SK-N-MC (cell line): ENCODE measurements at regions not wholly inside any gene's neighbourhood (a gene's known extent, or its start where the extent isn't known, plus 50 kb on each side); places are given as distances from the start of the nearest gene placed in this dataset.

ENCODE experiments used
- EZH2 ChIP-seq: fragments of 200-600 bp; sonication (generic); IDR thresholded peaks from one replicate; pipeline ENCODE4 v1.6.1; 2017; ENCODE audit warnings: antibody characterized with exemption
- FOXP2 ChIP-seq: optimal IDR thresholded peaks from 2 replicates; pipeline ENCODE3; 2011; ENCODE audit warnings: mild to moderate bottlenecking, moderate library complexity; ENCODE audit not compliant: insufficient read depth; ENCODE audit errors: extremely low read length, control extremely low read depth
- POLR2AphosphoS5 ChIP-seq: IDR thresholded peaks from 2 replicates; pipeline ENCODE4 v1.6.1; 2012; ENCODE audit warnings: mild to moderate bottlenecking, low read depth, low read length, borderline replicate concordance

DNA sequence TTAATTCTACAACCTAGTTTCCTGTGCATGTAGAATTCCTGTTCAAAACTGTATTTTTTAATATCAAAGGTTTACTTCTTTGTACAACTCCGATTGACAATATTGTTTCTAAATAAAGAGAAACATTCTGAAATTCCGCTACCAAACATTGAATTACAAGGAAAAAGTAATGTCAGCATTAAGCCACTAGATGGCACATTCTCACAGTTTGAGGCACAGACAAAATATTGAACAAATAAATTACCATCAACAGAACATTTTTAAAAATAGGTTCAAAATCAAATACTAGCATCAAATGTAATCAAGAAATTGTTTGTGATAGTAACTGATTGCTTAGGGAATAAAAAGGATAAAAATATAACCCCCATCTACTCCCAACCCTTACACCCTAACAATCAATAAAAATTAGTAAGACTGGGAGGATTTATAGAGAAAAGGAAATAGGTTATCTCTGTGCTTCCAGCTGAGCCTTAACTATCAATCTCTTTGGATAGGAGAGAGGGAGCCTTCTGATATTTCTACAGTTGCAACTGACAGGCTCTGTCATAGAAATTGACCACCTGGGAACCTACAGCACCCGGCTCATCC lies 86.6 kb upstream of the C7orf33 start:
- TF ChIP-seq POLR2AphosphoS5 (no peak), EZH2 (no peak), FOXP2 (no peak)
